ENCODE measurements at regions not wholly inside any gene's neighbourhood (a gene's known extent, or its start where the extent isn't known, plus 50 kb on each side); places are given as distances from the start of the nearest gene placed in this dataset.

DNA sequence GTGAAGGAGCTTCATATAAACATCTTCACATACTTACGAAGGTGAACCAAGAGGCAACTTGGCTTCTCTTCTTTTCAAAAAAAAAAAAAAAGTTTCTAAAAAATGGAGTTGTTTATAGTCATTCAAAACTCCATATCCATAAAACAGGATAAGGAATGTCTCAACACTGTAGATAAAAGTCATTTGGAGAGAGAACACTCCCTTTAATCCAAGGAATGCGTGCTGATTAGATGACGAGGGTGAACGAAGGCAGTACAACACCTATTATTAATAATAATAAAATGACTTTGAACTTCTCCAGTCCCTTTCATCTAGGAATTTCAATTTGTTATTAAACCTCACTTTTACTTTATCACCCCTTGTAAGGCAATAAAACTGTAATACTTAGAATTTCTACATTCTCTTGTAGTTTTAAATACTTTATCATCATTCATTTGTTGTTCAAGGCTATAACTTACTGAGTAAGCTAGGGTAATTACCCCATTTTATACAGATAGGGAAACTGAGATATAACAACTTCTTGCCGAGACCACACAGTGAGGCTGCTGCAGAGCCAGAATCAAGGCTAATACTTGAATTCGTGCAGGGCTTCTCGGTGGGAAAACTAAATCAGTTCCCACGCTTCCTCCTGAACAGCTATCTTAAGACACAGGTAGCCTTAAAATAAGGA lies 377.1 kb downstream of the EFNA5 start:
- no peak for DNase-seq

DNA sequence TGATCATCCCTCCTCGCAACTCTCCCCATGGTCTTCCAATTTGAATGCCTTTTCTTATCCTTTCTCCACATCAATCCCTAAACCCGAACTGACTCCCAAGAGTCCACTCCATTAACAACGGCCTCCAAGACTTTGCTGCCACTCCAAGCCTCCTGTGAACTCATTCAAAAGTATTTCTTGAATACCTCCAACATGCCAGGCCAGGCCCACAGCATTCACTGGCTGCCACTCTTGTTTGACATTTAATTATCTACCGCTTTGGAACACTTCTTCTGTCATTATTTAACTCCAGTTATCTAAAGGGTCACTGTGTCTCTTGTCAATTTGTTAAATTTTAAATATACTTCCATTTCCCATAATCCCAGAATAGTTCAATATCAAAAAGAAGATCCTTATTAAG lies 378.9 kb downstream of the EFNA5 start:
- DNase-seq = no peak

- DNase-seq = no peak
These were observed 379.8 kb downstream of the EFNA5 start for GRCh38 chr5:107290780-107291398.

DNA sequence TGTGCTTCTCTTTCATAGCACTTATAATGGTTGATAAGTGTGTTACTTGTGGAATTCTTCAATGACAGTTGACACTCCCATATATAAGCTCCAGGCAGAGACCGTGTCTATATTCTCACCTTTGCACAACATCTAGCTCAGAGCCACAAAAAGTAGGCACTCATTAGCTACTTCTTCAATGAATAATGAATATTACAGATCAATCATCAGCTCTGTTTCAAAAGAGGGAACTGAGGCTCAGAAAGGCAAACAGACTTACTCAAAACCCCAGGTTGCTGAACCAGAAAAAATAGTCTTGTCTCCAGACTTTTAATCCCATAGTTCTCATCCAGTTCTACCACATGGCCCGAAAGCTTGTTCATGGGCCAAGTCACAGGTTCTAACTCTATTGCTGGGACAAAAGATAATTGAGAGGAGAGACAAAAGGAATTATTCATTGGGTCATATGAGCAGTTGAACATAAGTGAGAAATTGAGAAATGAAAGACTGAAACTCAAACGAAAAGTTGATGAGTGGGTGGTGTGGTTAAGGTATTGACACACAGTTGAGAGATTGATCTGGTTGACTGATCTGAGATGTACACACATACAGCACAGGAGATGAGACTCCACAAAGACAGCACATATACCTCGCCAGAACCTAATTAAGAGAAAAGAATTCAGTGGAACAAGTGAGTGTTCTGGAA lies 381.6 kb downstream of the EFNA5 start:
- DNase-seq = no peak

GRCh38 chr5:107286447-107287098 lies 384.2 kb downstream of the EFNA5 start:
- DNase-seq = no peak

DNA sequence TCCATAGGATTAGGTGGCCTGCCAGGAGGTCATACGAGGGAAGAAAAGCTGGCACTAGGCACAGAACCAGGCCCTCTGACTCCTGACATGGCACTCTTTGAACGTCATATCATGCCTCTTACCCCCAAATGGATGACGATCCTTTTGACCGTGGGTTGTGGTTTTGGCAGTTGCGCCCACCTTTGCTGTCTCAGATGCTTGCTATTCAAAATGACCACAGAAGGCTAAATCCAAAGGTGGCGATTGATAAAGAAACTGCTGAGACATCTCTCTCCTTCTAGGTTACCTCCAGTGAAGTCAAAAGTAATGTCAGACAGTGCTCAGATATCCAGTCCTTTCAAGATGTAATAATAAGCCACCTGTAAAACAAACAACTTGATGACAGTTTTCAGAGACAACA lies 385.0 kb downstream of the EFNA5 start:
- DNase-seq = no peak

GRCh38 chr5:107284822-107285525 lies 385.8 kb downstream of the EFNA5 start:
- DNase-seq = no peak

DNA sequence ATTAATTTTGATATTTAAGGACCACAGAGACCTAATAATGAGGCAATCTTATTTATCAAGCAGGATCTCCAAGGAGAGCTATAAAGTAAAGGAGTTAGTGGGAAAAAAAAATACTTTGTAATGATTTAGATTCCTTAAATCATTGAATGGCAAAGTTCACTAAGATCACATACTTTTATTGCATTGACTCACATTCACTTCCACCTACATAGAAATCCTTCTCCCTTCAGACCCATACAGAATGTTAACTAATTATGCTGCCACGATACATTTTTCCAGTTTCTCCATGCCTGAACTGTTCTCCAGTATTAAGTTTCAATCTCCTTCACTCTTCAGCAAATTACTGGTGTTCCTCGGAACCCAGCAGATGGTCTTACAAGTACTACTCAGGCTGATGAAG lies 388.7 kb downstream of the EFNA5 start:
- no peak for DNase-seq

DNA sequence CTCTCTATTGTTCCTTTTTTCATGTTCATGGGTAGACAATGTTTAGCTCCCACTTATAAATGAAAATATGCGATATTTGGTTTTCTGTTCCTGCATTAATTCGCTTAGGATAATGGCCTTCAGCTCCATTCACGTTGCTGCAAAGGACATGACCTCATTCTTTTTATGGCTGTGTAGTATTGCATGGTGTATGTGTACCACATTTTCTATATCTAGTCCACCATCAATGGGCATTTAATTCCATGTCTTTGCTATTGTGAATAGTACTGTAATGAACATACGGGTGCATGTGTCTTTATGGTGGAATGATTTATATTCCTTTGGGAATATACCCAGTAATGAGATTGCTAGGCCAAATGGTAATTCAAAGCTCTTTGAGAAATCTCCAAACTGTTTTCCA lies 392.0 kb downstream of the EFNA5 start:
- DNase-seq = no peak

DNA sequence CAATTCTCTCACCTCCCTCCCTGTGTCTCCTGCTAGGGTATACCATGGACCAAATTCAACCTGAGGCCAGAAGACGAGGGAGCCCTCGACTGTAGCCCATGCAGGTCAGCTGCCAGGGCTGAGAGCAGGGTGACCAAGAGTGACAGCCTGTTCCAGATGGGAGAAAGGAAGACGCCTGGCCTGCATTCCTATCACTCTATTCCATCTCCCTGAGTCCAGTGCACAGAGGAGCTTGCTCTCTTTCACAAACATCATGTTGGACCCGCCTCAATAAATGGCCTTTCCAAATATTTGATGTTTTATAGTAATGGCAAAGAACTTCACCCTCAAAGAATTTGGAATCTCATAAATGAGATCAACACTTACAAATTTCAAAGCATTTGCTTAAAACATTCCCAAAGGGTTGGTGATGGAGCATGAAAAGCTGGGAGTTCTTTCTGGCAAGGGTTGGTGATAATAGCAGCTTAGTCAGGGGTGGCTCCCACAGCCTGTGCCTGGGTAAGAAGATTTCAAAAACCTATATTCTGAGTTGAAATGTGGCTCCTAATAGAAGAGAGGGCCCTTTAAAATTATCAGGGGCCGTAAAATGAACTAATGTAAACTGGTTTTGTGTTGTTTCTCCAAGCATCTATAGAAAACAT lies 393.1 kb downstream of the EFNA5 start:
- DNase-seq = no peak

DNA sequence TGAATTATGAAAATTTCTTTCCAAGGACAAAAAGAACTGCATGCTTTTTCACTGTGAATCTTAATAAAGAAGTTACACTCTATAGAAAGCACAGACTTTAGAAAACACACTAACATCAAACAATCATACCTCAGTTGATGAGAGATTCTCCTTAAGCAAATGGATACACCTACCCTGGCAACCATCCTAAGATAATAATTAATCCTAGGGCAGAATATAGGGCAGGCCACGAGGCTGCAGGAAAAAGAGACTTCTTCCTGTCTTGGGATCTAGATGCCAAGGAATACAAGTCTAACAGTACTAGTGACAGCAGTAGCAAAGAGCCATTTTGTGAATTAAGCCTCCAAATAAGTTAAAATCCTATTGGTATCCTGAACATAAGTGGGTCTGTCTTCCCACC lies 395.4 kb downstream of the EFNA5 start:
- DNase-seq = no peak

DNA sequence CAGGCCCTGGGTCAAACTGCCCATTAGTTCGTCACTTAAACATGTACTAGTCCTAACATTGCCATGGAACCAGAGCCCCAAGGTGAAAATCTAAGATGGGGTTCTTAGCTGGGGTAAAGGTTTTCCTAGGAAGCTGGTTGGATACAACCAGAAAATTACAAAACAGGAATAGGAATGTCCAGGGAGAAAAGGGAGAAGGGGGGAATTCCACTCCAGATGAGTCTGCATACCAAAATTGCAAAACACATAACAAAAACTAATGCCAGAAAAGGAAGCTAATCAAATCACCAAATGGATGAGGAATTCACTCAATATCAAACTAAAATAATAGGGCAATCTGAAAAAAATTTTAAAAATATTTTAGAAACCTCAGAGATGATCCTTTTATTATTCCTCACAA lies 396.2 kb downstream of the EFNA5 start:
- no peak for DNase-seq

DNA sequence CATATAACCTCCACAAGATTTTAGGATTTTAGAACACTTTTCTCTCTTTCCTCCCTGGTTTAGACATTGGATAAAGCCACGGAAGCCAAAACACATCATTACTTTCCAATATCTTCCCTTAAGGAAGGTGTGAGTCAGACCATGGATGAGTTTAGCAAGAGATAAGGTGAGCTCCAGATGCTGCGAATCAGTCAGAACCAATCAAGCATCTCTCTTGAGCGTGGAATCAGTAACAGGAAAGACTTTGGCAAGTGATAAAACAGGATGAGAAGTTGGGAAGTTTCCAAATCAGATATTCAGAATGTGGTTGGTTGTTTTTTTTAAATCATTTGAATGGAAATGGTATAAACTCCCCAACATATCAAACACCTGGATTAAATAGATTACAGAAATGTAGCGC lies 397.8 kb downstream of the EFNA5 start:
- DNase-seq = no peak

DNA sequence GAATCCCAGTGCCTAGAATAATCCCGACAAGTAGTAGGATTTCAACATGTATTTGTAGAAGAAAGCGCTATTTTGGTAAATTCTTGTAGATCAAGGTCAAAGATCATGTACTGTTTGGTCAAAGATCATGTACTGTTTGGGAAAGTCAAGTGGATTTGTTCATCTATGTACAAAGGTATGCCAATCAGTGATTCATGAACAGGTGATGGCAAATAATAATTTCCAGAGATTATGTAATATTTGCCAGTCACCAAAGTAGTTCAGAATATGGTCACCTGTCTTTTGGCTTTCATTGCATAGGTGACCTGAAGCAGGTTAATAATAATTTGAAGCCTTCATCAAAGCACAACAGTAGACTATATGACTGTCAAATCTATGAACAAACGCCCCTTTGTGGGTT lies 398.2 kb downstream of the EFNA5 start:
- no peak for DNase-seq

DNA sequence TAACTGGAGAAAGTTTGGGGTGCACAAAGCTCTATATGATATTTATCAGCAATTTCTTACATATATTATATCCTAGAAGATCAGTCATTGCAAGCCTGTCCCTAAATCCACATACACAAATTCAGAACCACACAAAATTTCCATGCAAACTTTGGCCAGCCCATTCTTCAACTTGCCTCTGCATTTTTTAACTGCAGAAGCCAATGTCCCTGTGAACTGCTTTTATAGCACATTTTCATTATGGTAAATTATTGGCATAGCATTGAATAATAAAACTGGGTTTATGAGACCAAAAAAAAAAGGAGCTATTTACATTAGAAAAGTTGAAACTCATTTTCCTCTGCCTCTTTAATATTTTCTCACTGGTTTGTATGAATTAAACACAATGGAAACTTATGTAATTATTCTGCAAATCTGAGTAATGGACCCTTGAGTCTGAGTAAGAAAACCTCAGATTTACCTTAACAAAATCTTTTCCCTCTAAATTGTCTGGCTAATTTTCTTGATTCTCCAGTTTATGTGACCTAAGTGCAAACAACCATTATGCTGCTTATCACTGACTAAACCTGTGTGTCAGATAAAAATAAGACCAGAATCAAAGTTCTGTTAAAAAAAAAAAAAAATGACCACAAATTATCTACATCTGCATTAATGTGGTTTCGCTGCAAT lies 398.9 kb downstream of the EFNA5 start:
- no peak for DNase-seq

DNA sequence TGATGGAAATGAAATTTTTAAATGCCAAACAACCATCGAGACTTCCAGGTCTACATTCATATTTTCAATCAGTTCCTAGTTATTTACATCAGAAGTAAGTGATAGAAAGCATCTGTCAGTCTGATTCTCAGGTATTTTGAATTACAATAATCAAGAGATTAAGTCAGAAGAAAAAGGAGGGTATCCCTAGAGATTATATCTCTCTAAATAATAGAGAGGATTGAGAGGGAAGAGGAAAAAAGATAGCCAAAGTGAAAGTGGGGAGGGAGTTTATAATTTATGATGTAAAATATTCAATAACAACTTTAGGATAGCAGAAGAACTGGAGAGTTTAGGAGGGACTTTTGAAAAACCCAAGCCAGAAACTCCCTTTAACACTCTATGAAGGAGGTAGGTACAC lies 400.2 kb downstream of the EFNA5 start:
- no peak for DNase-seq

GRCh38 chr5:107269678-107270077 lies 401.1 kb downstream of the EFNA5 start:
- DNase-seq = no peak

DNA sequence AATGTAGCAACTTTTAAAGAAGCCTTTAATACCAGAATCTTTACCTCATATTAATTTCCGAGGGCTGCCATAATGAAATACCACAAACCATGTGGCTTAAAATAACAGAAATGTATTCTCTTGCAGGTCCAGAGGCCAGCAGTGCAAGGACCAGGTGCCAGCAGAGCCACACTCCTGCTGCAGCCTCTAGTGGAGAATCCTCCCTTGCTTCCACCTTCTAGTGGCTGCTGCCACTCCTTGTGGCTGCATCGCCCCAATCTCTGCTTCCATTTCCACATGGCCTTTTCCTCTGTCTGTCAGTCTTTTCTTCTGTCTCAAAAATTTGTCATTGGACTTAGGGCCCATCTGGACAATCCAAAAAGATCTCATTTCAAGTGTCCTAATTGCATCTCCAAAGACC lies 401.5 kb downstream of the EFNA5 start:
- DNase-seq = no peak

DNA sequence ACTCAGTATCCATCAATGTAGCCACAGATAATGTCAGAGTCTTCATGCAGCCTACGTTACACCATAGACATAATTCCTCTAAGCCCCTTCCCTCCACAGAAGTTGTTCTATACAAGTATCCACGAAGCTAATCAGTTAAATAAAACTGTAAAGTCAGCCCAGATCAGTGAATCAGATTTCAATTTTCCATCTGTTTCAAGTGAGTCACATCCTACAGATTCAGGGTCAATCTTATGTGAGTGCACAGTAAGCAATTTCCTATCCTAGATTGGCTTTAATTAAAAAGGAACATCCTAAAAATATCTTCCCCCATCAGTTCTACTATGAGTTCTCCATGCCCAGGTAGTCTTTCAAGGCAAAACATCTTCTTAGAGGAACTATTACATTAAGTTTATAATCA lies 402.5 kb downstream of the EFNA5 start:
- no peak for DNase-seq

GRCh38 chr5:107266100-107266499 lies 404.6 kb downstream of the EFNA5 start:
- DNase-seq = no peak

DNA sequence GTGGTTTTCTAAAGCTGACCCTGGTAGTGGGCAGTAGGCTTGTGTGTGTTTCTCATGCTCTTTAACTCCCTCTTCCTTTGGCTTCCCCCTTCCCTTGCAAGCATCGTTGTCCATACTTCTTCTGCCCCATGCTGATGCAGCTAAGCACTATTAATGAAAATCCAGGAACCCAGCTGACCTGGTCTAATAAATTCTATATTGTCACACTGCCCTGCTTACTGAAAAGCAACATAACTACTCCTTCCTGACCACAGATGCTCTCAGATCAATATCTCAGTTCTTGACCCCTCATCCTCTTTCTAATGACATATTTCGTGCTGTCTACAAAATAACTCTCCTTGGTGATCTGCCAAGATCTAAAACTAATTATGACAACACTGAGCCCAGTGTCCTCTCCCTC lies 405.5 kb downstream of the EFNA5 start:
- no peak for DNase-seq

GRCh38 chr5:107263387-107264018 lies 407.2 kb downstream of the EFNA5 start:
- no peak for DNase-seq

All from hippocampal formation (tissue), 2 donors.